Natural killer cell (primary cell): ENCODE measurements at regions not wholly inside any gene's neighbourhood (a gene's known extent, or its start where the extent isn't known, plus 50 kb on each side); places are given as distances from the start of the nearest gene placed in this dataset.

Source experiments
- ATAC-seq, 3 donors: fragments of 150-1000 bp in 2 of 3; fragments of 200-7000 bp in 1 of 3; cut with Tn5 transposase; 1 replicate in 1 of 3; 2 replicates in 2 of 3; pipeline ENCODE4 v1.10.0; 2021; ENCODE audit warnings: mild to moderate bottlenecking in 2 of 3, moderate library complexity in 2 of 3
- DNase-seq, 2 donors: peaks; one replicate each; pipeline versions ENCODE4 v3.0.0 to v3.0.0-alpha.2; 2013 to 2021; ENCODE audit warnings: mixed read lengths in 1 of 2
- H3K27ac ChIP-seq: one replicate; pipeline ENCODE4 v1.5.1; 2013; ENCODE audit warnings: mild to moderate bottlenecking, low read length
- H3K27me3 ChIP-seq: one replicate; pipeline ENCODE4 v1.6.1; 2013; ENCODE audit warnings: low read length; ENCODE audit not compliant: control insufficient read depth, insufficient read depth
- H3K36me3 ChIP-seq: one replicate; pipeline ENCODE4 v1.6.1; 2013; ENCODE audit warnings: low read length; ENCODE audit not compliant: control insufficient read depth, insufficient read depth
- H3K4me1 ChIP-seq: one replicate; pipeline ENCODE4 v1.6.1; 2013; ENCODE audit warnings: low read length; ENCODE audit not compliant: control insufficient read depth, insufficient read depth
- H3K4me3 ChIP-seq: one replicate; pipeline ENCODE4 v1.5.1; 2013; ENCODE audit warnings: low read length
- H3K9me3 ChIP-seq: one replicate; pipeline ENCODE4 v1.6.1; 2013; ENCODE audit warnings: low read length; ENCODE audit not compliant: control insufficient read depth, insufficient read depth
- H3K27ac Mint-ChIP-seq, 2 donors: one replicate each; pipeline ENCODE4 v1.8.0; 2022; ENCODE audit warnings: mild to moderate bottlenecking in 2 of 2, mixed read lengths in 2 of 2, moderate library complexity in 1 of 2
- H3K27me3 Mint-ChIP-seq, 2 donors: one replicate each; pipeline ENCODE4 v1.8.0; 2022; ENCODE audit warnings: low read depth in 2 of 2, mixed read lengths in 2 of 2
- H3K36me3 Mint-ChIP-seq: one replicate; pipeline ENCODE4 v1.8.0; 2022; ENCODE audit warnings: mixed read lengths
- H3K4me1 Mint-ChIP-seq, 2 donors: one replicate each; pipeline ENCODE4 v1.8.0; 2022; ENCODE audit warnings: mixed read lengths in 2 of 2
- H3K4me3 Mint-ChIP-seq: one replicate; pipeline ENCODE4 v1.8.0; 2022; ENCODE audit warnings: mild to moderate bottlenecking, moderate library complexity, mixed read lengths
- H3K9me3 Mint-ChIP-seq, 2 donors: one replicate each; pipeline ENCODE4 v1.8.0; 2022; ENCODE audit warnings: mixed read lengths in 2 of 2
- CTCF ChIP-seq: fragments of 200-600 bp; IDR thresholded peaks from one replicate; pipeline ENCODE4 v1.8.0; 2022; ENCODE audit warnings: antibody characterized with exemption
- WGBS: methylation state at CpG from one replicate; pipeline ENCODE4 v1.1.7; 2013; ENCODE audit warnings: missing lambda C conversion rate; ENCODE audit not compliant: insufficient coverage; 5-methylcytosine and 5-hydroxymethylcytosine counted together
- intact Hi-C: fragments of 100-400 bp; cut with micrococcal nuclease; formaldehyde crosslinking; loops from one replicate; pipeline ENCODE4 v1.14.2; 2022

- no peaks in the 10 kb centered on the region for H3K4me1 Mint-ChIP-seq
- Histone ChIP-seq H3K9me3 (no peaks in the 10 kb centered on the region), H3K4me3 (no peak overlapping the region), H3K27me3 (peaks cover 6% of the 10 kb centered on the region), H3K4me1 (no peaks in the 10 kb centered on the region), H3K36me3 (no peaks in the 10 kb centered on the region), H3K27ac (no peak overlapping the region)
- intact Hi-C loops: no loop called here
- no peaks in the 10 kb centered on the region for H3K9me3 Mint-ChIP-seq
- no peak for TF ChIP-seq CTCF
- H3K36me3 Mint-ChIP-seq: no peaks in the 10 kb centered on the region
- no peak overlapping the region for H3K27ac Mint-ChIP-seq
- no peak for DNase-seq
- WGBS: 25% methylated on average over 17 of the region's 17 CpGs
- no peak overlapping the region for H3K4me3 Mint-ChIP-seq
- H3K27me3 Mint-ChIP-seq: peaks cover 37 to 54% of the 10 kb centered on the region in 2 donors
- no peak for ATAC-seq
Observed at GRCh38 chr22:26953012-26953883, 295.9 kb downstream of the MIAT start.

- H3K27me3 Mint-ChIP-seq: peaks cover 39 to 55% of the 10 kb centered on the region in 2 donors
- WGBS: 21% methylated on average over 4 of the region's 4 CpGs
- intact Hi-C loops: no loop called here
Observed at GRCh38 chr22:26956371-26956770, 299.0 kb downstream of the MIAT start.

GRCh38 chr22:26957176-26957575, 299.8 kb downstream of the MIAT start:
- Mint-ChIP-seq H3K4me3 (no peak overlapping the region), H3K27ac (no peak overlapping the region), H3K4me1 (no peaks in the 10 kb centered on the region), H3K27me3 (peaks cover 33 to 47% of the 10 kb centered on the region in 2 donors), H3K36me3 (no peaks in the 10 kb centered on the region), H3K9me3 (no peaks in the 10 kb centered on the region)
- intact Hi-C loops: no loop called here
- Histone ChIP-seq H3K4me1 (no peaks in the 10 kb centered on the region), H3K27me3 (peaks cover 6% of the 10 kb centered on the region), H3K27ac (no peak overlapping the region), H3K4me3 (no peak overlapping the region), H3K9me3 (no peaks in the 10 kb centered on the region), H3K36me3 (no peaks in the 10 kb centered on the region)
- ATAC-seq (no peak), DNase-seq (no peak)
- WGBS: 79% methylated on average over 3 of the region's 3 CpGs
- TF ChIP-seq CTCF: no peak

More at GRCh38 chr22:26956371-26956770, 299.0 kb downstream of the MIAT start:
- H3K4me3 Mint-ChIP-seq: no peak overlapping the region
- TF ChIP-seq CTCF: no peak
- Histone ChIP-seq H3K4me1 (no peaks in the 10 kb centered on the region), H3K27ac (no peak overlapping the region), H3K9me3 (no peaks in the 10 kb centered on the region), H3K27me3 (peaks cover 10% of the 10 kb centered on the region), H3K4me3 (no peak overlapping the region), H3K36me3 (no peaks in the 10 kb centered on the region)
- H3K36me3 Mint-ChIP-seq: no peaks in the 10 kb centered on the region
- H3K27ac Mint-ChIP-seq: no peak overlapping the region
- DNase-seq (no peak), ATAC-seq (no peak)
- H3K4me1 Mint-ChIP-seq: no peaks in the 10 kb centered on the region
- H3K9me3 Mint-ChIP-seq: no peaks in the 10 kb centered on the region
